C4-2B (cell line): ENCODE measurements at regions not wholly inside any gene's neighbourhood (a gene's known extent, or its start where the extent isn't known, plus 50 kb on each side); places are given as distances from the start of the nearest gene placed in this dataset.
A peak's percentile ranks its signal among the peaks of the same experiment; 100 is the strongest.

ENCODE experiments used
- H3K27ac ChIP-seq: fragments of 450-650 bp; 2 replicates; pipeline ENCODE4 v1.5.1; 2017
- CTCF ChIP-seq: fragments of 450-650 bp; conservative IDR thresholded peaks from 2 replicates; pipeline ENCODE4 v1.5.1; 2017; ENCODE audit warnings: mild to moderate bottlenecking
- ZFX ChIP-seq: fragments of 450-650 bp; IDR thresholded peaks from 2 replicates; pipeline ENCODE4 v1.6.1; 2017

DNA sequence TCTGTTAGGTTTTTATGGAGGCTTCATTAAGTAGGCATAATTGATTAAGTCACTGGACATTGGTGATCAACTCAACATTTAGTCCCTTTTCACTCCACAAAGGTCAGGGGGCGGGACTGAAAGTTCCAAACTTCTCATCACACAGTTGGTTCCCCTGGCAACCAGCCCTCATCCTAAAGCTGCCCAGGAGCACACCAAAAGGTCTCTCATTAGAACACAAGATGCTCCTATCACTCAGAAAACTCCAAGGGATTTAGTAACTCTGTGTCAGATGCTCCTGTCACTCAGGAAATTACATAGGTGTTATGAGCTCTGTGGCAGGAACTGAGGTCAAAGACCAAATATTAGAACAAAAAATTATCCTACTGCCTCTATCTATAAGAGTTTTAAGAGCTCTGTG is 321.5 kb downstream of the OTOL1 start:
- H3K27ac ChIP-seq = no peak overlapping the region
- TF ChIP-seq CTCF (no peak), ZFX (no peak)

DNA sequence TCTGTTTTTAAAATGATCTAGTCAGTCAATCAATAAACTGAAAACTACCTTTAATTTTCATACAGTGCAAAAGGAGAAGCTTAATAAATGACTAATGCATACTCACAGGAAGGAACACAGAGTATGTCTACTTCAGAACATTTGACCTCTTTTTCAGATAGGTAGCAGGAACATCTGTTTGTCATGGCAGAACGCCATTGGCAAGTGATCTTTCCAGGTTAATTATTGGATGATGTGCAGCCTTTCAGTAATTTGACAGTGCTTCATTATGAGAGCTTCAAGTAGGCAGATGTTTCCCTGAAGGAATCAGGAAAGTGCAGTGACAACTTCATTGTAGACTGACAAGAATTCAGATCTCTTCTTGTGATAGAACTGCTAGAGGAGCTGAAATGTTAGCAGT is 325.0 kb downstream of the OTOL1 start:
- H3K27ac ChIP-seq = no peak overlapping the region
- TF ChIP-seq CTCF = no peak

- no peak overlapping the region for H3K27ac ChIP-seq
- TF ChIP-seq ZFX (no peak), CTCF (no peak)
Observed at GRCh38 chr3:161822291-161822690, 325.7 kb downstream of the OTOL1 start.

DNA sequence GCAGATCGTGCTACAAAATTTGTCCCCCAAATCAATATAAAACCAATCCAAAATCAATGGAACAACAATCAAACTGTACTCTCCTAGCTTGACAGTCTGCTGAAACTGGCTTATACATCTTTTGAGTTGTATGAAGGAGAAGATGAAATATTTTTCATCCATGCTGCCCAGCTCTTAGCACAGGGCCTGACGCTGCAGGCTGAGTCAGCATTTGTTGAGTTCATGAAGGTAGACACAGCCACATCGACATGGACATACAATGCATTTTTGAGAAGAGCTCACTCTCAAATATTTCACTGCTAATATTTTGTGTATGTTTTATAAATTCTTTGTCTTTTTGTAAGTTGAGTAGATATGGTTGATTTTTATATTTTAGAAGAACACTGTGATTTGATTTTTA is 327.3 kb downstream of the OTOL1 start:
- TF ChIP-seq CTCF = no peak
- TF ChIP-seq ZFX = no peak
- H3K27ac ChIP-seq = no peak overlapping the region

DNA sequence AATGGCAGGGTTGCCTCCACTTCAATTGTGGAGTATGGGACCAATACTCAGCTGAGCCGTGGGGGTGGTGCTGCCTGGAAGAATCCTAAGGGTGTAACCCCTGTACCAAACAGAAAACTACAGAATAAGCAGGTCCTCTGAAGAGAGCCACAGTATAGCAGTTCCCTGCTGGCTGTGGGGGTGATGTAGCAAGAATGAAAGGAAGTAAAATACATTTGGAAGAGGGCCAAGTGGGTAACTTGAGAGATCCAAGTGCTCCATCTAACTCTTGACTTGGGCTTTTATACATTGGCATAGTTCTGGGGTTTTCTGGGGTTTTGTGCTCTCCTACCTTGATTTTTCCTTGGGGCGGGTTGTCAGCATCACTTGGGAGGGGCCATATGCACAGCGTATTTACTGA is 341.4 kb downstream of the OTOL1 start:
- no peak overlapping the region for H3K27ac ChIP-seq
- no peak for TF ChIP-seq ZFX
- TF ChIP-seq CTCF = no peak

DNA sequence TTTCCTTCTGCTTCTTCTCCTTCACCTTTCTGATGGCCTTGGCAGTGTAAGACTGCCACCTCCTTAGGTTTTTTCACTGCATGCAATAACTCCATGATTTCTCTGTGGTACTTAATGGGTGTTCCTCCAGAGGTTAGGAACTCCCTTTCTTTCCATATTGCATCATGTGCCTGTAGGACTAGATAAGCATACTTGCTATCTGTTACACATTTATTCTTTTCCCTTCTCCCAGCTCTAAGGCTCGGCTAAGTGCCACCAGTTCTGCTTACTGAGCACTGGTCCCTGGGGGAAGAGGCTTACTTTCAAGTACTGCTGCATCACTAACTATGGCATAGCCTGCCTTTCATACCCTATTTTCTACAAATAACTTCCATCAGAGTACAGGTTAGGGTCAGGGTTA is 351.8 kb downstream of the OTOL1 start:
- no peak overlapping the region for H3K27ac ChIP-seq
- TF ChIP-seq CTCF (no peak), ZFX (no peak)

DNA sequence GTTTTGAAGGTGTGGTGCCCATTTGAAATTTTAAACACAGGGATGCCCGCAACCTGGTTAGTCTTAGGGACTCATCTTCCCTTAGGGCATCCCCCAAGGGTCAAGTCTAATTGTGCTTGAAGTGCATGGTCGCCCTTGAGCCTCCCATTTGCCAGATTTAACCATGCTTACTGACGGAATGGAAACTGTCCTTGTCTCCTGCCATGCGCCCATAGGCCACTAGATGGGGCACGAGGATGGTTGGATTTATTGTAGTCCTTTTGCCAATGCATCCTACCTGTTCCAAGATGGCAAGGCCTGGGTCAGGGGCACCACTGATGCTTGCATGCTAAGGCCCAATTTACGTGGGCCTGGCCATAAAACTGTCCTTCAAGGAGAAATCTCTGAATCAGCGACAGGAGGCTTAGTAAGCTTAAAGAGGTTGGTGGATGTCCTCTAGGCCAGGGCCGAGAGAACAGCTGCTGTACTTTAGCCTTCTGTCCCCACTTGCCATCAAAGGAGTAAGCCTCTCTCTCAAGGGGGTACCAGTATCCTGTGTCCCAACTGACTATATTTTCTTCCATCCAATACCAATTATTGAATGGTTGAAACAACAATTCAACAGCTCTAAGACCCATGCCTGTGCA is 355.4 kb downstream of the OTOL1 start:
- no peak for TF ChIP-seq ZFX
- peak; percentile 92 for TF ChIP-seq CTCF

More for the DNA sequence above, 355.4 kb downstream of the OTOL1 start:
- H3K27ac ChIP-seq = no peak overlapping the region
